Osteoblast (primary cell): ENCODE measurements at regions not wholly inside any gene's neighbourhood (a gene's known extent, or its start where the extent isn't known, plus 50 kb on each side); places are given as distances from the start of the nearest gene placed in this dataset.

Source experiments
- DNase-seq: peaks from one replicate; pipeline ENCODE4 v3.0.0; 2011; ENCODE audit warnings: low spot score, mixed read lengths; ENCODE audit not compliant: insufficient read length; ENCODE audit errors: missing footprints
- H2AFZ ChIP-seq: 2 replicates; pipeline ENCODE4 v1.6.0; 2011; ENCODE audit warnings: mild to moderate bottlenecking, low read length
- H3K27ac ChIP-seq: 2 replicates; pipeline ENCODE4 v1.5.1; 2011; ENCODE audit warnings: mild to moderate bottlenecking, low read depth, low read length, moderate library complexity
- H3K27me3 ChIP-seq: 2 replicates; pipeline ENCODE4 v1.6.0; 2012; ENCODE audit warnings: mild to moderate bottlenecking, control low read depth, inconsistent platforms, low read length, moderate library complexity; ENCODE audit not compliant: insufficient read depth
- H3K36me3 ChIP-seq: 2 replicates; pipeline ENCODE4 v1.5.1; 2011; ENCODE audit warnings: mild to moderate bottlenecking, low read length, control low read depth, moderate library complexity; ENCODE audit not compliant: insufficient read depth
- H3K4me1 ChIP-seq: 2 replicates; pipeline ENCODE4 v1.5.1; 2011; ENCODE audit warnings: mild to moderate bottlenecking, low read length, control low read depth, moderate library complexity; ENCODE audit not compliant: insufficient read depth
- H3K4me2 ChIP-seq: 2 replicates; pipeline ENCODE4 v1.6.0; 2011; ENCODE audit warnings: mild to moderate bottlenecking, low read length; ENCODE audit not compliant: insufficient read depth
- H3K4me3 ChIP-seq: fragments of 200-600 bp; sonication (generic); 3 replicates; pipeline ENCODE4 v1.5.1; 2012; ENCODE audit warnings: mild to moderate bottlenecking, low read length, inconsistent platforms; ENCODE audit not compliant: insufficient read depth
- H3K79me2 ChIP-seq: 2 replicates; pipeline ENCODE4 v1.6.0; 2012; ENCODE audit warnings: mild to moderate bottlenecking, low read length, control low read depth, inconsistent platforms; ENCODE audit not compliant: insufficient read depth
- H3K9me3 ChIP-seq: 2 replicates; pipeline ENCODE4 v1.5.1; 2011; ENCODE audit warnings: low read depth, low read length, control low read depth
- H4K20me1 ChIP-seq: 2 replicates; pipeline ENCODE4 v1.6.0; 2012; ENCODE audit warnings: mild to moderate bottlenecking, low read length, control low read depth; ENCODE audit not compliant: insufficient read depth
- TF ChIP-seq, protein P1 (sequence below): IDR thresholded peaks from 2 replicates; pipeline ENCODE4 v1.5.1; 2011; ENCODE audit warnings: mild to moderate bottlenecking, low read depth, low read length, moderate library complexity; ENCODE audit errors: extremely low read depth

GRCh38 chr11:115819014-115819413 is 314.8 kb upstream of the CADM1 start:
- H4K20me1 ChIP-seq, result no peaks in the 10 kb centered on the region
- no peak overlapping the region for H2AFZ ChIP-seq
- no peaks in the 10 kb centered on the region for H3K36me3 ChIP-seq
- no peaks in the 10 kb centered on the region for H3K4me1 ChIP-seq
- H3K27me3 ChIP-seq, result no peaks in the 10 kb centered on the region
- TF ChIP-seq, protein P1, sequence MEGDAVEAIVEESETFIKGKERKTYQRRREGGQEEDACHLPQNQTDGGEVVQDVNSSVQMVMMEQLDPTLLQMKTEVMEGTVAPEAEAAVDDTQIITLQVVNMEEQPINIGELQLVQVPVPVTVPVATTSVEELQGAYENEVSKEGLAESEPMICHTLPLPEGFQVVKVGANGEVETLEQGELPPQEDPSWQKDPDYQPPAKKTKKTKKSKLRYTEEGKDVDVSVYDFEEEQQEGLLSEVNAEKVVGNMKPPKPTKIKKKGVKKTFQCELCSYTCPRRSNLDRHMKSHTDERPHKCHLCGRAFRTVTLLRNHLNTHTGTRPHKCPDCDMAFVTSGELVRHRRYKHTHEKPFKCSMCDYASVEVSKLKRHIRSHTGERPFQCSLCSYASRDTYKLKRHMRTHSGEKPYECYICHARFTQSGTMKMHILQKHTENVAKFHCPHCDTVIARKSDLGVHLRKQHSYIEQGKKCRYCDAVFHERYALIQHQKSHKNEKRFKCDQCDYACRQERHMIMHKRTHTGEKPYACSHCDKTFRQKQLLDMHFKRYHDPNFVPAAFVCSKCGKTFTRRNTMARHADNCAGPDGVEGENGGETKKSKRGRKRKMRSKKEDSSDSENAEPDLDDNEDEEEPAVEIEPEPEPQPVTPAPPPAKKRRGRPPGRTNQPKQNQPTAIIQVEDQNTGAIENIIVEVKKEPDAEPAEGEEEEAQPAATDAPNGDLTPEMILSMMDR, result no peak
- H3K9me3 ChIP-seq, result no peaks in the 10 kb centered on the region
- H3K4me2 ChIP-seq, result no peak overlapping the region
- no peak overlapping the region for H3K4me3 ChIP-seq
- no peaks in the 10 kb centered on the region for H3K79me2 ChIP-seq
- no peak for DNase-seq
- H3K27ac ChIP-seq, result no peak overlapping the region

DNA sequence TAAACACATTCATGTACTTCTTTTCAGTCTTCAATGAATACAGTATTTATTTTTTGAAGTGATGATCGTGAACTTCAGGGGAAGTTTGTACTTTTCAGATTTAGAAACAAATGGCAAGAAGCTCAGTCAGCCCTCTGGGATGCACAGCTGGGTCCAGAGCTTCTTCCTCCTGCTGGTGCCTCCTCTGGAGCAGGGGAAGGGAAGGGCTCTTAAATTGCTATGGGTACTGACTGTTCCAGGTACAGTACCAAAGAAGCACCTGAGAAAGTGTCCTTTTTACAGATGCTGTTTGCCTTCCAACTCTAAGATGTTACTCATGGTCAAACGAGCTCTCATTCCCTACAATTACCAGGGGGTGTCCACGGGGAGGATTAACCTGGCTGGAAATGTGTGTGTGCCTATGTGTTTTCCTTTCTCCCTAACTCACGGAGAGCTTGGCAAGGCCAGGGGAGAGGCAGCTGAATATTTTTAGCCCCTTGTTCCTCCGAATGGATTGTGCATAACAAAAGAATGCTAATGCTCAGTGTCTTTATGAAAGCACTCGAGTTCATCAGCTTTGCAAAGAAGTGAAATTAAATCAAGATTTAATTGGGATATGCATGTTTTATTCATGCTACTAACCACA is 313.7 kb upstream of the CADM1 start:
- Histone ChIP-seq H3K4me1 (no peaks in the 10 kb centered on the region), H4K20me1 (no peaks in the 10 kb centered on the region), H3K4me3 (no peak overlapping the region), H3K9me3 (no peaks in the 10 kb centered on the region), H2AFZ (no peak overlapping the region), H3K27ac (no peak overlapping the region), H3K27me3 (no peaks in the 10 kb centered on the region), H3K4me2 (no peak overlapping the region), H3K79me2 (no peaks in the 10 kb centered on the region), H3K36me3 (no peaks in the 10 kb centered on the region)
- TF ChIP-seq, protein P1, result no peak
- no peak for DNase-seq

GRCh38 chr11:115808351-115808940 is 304.2 kb upstream of the CADM1 start:
- H2AFZ ChIP-seq, result no peak overlapping the region

DNA sequence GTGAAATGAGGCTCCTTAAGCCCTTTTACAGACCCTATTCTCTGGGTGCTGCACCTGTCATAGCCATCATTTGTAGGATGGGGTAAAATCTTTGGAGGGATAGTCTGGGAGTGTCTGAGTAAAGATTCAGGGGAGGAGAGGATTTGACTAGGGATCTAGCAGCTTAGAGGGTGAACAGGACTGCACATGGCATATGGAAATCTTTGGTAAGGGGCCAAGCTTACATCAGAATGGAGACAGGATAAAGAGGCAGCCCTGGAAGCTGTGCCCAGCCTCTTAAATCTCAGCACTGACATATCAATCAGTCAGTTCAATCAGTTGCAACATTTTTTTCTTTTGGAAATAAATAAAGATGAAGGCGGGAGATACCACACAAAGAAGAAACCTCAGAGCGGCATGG is 301.8 kb upstream of the CADM1 start:
- no peak overlapping the region for H3K4me3 ChIP-seq
- no peak overlapping the region for H2AFZ ChIP-seq
- no peaks in the 10 kb centered on the region for H4K20me1 ChIP-seq
- no peaks in the 10 kb centered on the region for H3K27me3 ChIP-seq
- H3K79me2 ChIP-seq, result no peaks in the 10 kb centered on the region
- H3K36me3 ChIP-seq, result no peaks in the 10 kb centered on the region
- H3K27ac ChIP-seq, result no peak overlapping the region
- no peaks in the 10 kb centered on the region for H3K9me3 ChIP-seq
- no peaks in the 10 kb centered on the region for H3K4me1 ChIP-seq
- TF ChIP-seq, protein P1, result no peak
- DNase-seq, result no peak
- no peak overlapping the region for H3K4me2 ChIP-seq

More at GRCh38 chr11:115808351-115808940, 304.2 kb upstream of the CADM1 start:
- no peaks in the 10 kb centered on the region for H4K20me1 ChIP-seq
- DNase-seq, result no peak
- no peak overlapping the region for H3K4me2 ChIP-seq
- H3K9me3 ChIP-seq, result no peaks in the 10 kb centered on the region
- H3K27ac ChIP-seq, result no peak overlapping the region
- TF ChIP-seq, protein P1, result no peak
- H3K4me3 ChIP-seq, result no peak overlapping the region
- no peaks in the 10 kb centered on the region for H3K4me1 ChIP-seq
- no peaks in the 10 kb centered on the region for H3K79me2 ChIP-seq
- H3K27me3 ChIP-seq, result no peaks in the 10 kb centered on the region
- H3K36me3 ChIP-seq, result no peaks in the 10 kb centered on the region
